H9 (cell line): ENCODE measurements at regions not wholly inside any gene's neighbourhood (a gene's known extent, or its start where the extent isn't known, plus 50 kb on each side); places are given as distances from the start of the nearest gene placed in this dataset.

Experiments
- DNase-seq: peaks from one replicate; pipeline ENCODE4 v3.0.0-alpha.2; 2017
- H2AFZ ChIP-seq: one replicate; pipeline ENCODE4 v1.6.1; 2013; ENCODE audit warnings: mild to moderate bottlenecking, low read length, control low read depth, moderate library complexity
- H2AK5ac ChIP-seq: 2 replicates; pipeline ENCODE4 v1.6.1; 2013; ENCODE audit warnings: low read length, control low read depth, mixed read lengths; ENCODE audit not compliant: insufficient read length
- H2BK120ac ChIP-seq: one replicate; pipeline ENCODE4 v1.6.1; 2013; ENCODE audit warnings: low read depth, mild to moderate bottlenecking, low read length, control low read depth, inconsistent platforms; ENCODE audit not compliant: poor library complexity, severe bottlenecking
- H2BK12ac ChIP-seq: 2 replicates; pipeline ENCODE4 v1.6.1; 2013; ENCODE audit warnings: low read length, control low read depth, mixed read lengths, low read depth; ENCODE audit not compliant: insufficient read length
- H2BK15ac ChIP-seq: 2 replicates; pipeline ENCODE4 v1.6.1; 2013; ENCODE audit warnings: low read depth, low read length, control low read depth
- H2BK20ac ChIP-seq: one replicate; pipeline ENCODE4 v1.6.1; 2013; ENCODE audit warnings: low read depth, mild to moderate bottlenecking, low read length, control low read depth, inconsistent platforms; ENCODE audit not compliant: poor library complexity, severe bottlenecking
- H2BK5ac ChIP-seq: 2 replicates; pipeline ENCODE4 v1.6.1; 2013; ENCODE audit warnings: low read length, control low read depth, mixed read lengths; ENCODE audit not compliant: insufficient read length
- H3K14ac ChIP-seq: 2 replicates; pipeline ENCODE4 v1.6.1; 2013; ENCODE audit warnings: low read length, control low read depth; ENCODE audit not compliant: insufficient read depth
- H3K18ac ChIP-seq: 2 replicates; pipeline ENCODE4 v1.6.1; 2013; ENCODE audit warnings: low read depth, mild to moderate bottlenecking, mixed read lengths, low read length, control low read depth; ENCODE audit not compliant: insufficient read length
- H3K23ac ChIP-seq: 2 replicates; pipeline ENCODE4 v1.6.1; 2013; ENCODE audit warnings: low read length, control low read depth, mixed read lengths, low read depth; ENCODE audit not compliant: insufficient read length
- H3K23me2 ChIP-seq: 2 replicates; pipeline ENCODE4 v1.6.1; 2013; ENCODE audit warnings: low read depth, mild to moderate bottlenecking, mixed read lengths, low read length, control low read depth; ENCODE audit not compliant: insufficient read length, poor library complexity, severe bottlenecking
- H3K27ac ChIP-seq: 2 replicates; pipeline ENCODE4 v1.5.1; 2013; ENCODE audit warnings: low read length, control low read depth, mixed read lengths, low read depth; ENCODE audit not compliant: insufficient read length
- H3K27me3 ChIP-seq: 2 replicates; pipeline ENCODE4 v1.6.1; 2013; ENCODE audit warnings: low read length, control low read depth, inconsistent platforms; ENCODE audit not compliant: insufficient read depth
- H3K4ac ChIP-seq: 2 replicates; pipeline ENCODE4 v1.6.1; 2013; ENCODE audit warnings: low read depth, mild to moderate bottlenecking, control low read depth, inconsistent platforms, low read length, moderate library complexity
- H3K4me1 ChIP-seq: 2 replicates; pipeline ENCODE4 v1.6.1; 2013; ENCODE audit warnings: low read length, control low read depth, inconsistent platforms; ENCODE audit not compliant: insufficient read depth
- H3K4me2 ChIP-seq: 2 replicates; pipeline ENCODE4 v1.6.1; 2013; ENCODE audit warnings: low read length, control low read depth, mixed read lengths; ENCODE audit not compliant: insufficient read length, insufficient read depth
- H3K56ac ChIP-seq: 2 replicates; pipeline ENCODE4 v1.6.1; 2013; ENCODE audit warnings: low read depth, mild to moderate bottlenecking, mixed read lengths, low read length, control low read depth; ENCODE audit not compliant: insufficient read length
- H3K79me1 ChIP-seq: 2 replicates; pipeline ENCODE4 v1.6.1; 2013; ENCODE audit warnings: low read depth, mild to moderate bottlenecking, moderate library complexity, low read length, control low read depth, inconsistent platforms; ENCODE audit not compliant: insufficient read depth, poor library complexity, severe bottlenecking
- H3K79me2 ChIP-seq: 2 replicates; pipeline ENCODE4 v1.6.1; 2013; ENCODE audit warnings: low read length, control low read depth, inconsistent platforms; ENCODE audit not compliant: insufficient read depth
- H3K9ac ChIP-seq: 2 replicates; pipeline ENCODE4 v1.6.1; 2013; ENCODE audit warnings: low read length, control low read depth, mixed read lengths; ENCODE audit not compliant: insufficient read length; ENCODE audit errors: extremely low read depth
- H3K9me3 ChIP-seq: one replicate; pipeline ENCODE4 v1.6.1; 2013; ENCODE audit warnings: low read depth, low read length, inconsistent platforms; ENCODE audit not compliant: control insufficient read depth
- H3T11ph ChIP-seq: one replicate; pipeline ENCODE4 v1.6.1; 2013; ENCODE audit warnings: mild to moderate bottlenecking, low read length, control low read depth, inconsistent platforms
- H4K20me1 ChIP-seq: one replicate; pipeline ENCODE4 v1.6.1; 2013; ENCODE audit not compliant: control insufficient read depth, insufficient read length, insufficient read depth
- H4K5ac ChIP-seq: 2 replicates; pipeline ENCODE4 v1.6.1; 2013; ENCODE audit warnings: low read depth, mild to moderate bottlenecking, mixed read lengths, low read length, control low read depth; ENCODE audit not compliant: insufficient read length
- H4K8ac ChIP-seq: replicated peaks from 2 replicates; pipeline ENCODE4 v1.6.1; 2013; ENCODE audit warnings: low read length, control low read depth, mixed read lengths, low read depth; ENCODE audit not compliant: insufficient read length
- H4K91ac ChIP-seq: 2 replicates; pipeline ENCODE4 v1.6.1; 2013; ENCODE audit warnings: low read depth, mild to moderate bottlenecking, moderate library complexity, mixed read lengths, low read length, control low read depth; ENCODE audit not compliant: insufficient read length
- H3K27ac Mint-ChIP-seq, 3 experiments: 2 replicates in 2 of 3; 3 replicates in 1 of 3; pipeline ENCODE4 v1.8.0; 2020 to 2021; ENCODE audit warnings: mixed read lengths in 3 of 3, mild to moderate bottlenecking in 1 of 3, moderate library complexity in 1 of 3
- H3K27me3 Mint-ChIP-seq: 2 replicates; pipeline ENCODE4 v1.8.0; 2021; ENCODE audit warnings: low read depth, mild to moderate bottlenecking, moderate library complexity, mixed read lengths
- H3K36me3 Mint-ChIP-seq, 3 experiments: 2 replicates in 2 of 3; 3 replicates in 1 of 3; pipeline ENCODE4 v1.8.0; 2020 to 2021; ENCODE audit warnings: low read depth in 3 of 3, mixed read lengths in 3 of 3; ENCODE audit not compliant: insufficient read depth in 1 of 3
- H3K4me1 Mint-ChIP-seq, 2 experiments: 2 replicates each; pipeline ENCODE4 v1.8.0; 2020; ENCODE audit warnings: mixed read lengths in 2 of 2
- H3K4me3 Mint-ChIP-seq, 2 experiments: 2 replicates in 1 of 2; 3 replicates in 1 of 2; pipeline ENCODE4 v1.8.0; 2020 to 2021; ENCODE audit warnings: mild to moderate bottlenecking in 2 of 2, mixed read lengths in 2 of 2, moderate library complexity in 1 of 2
- H3K9me3 Mint-ChIP-seq, 2 experiments: 2 replicates in 1 of 2; 3 replicates in 1 of 2; pipeline ENCODE4 v1.8.0; 2020; ENCODE audit warnings: mild to moderate bottlenecking in 2 of 2, mixed read lengths in 2 of 2, moderate library complexity in 1 of 2
- WGBS: extraction: QIAGEN DNeasy Blood & Tissue Kit; methylation state at CpG from one replicate; pipeline ENCODE4 v1.1.7; 2013; ENCODE audit warnings: missing lambda C conversion rate, low lambda C conversion rate, mixed read lengths; ENCODE audit not compliant: insufficient read length; ENCODE audit errors: extremely low coverage; 5-methylcytosine and 5-hydroxymethylcytosine counted together
- TF ChIP-seq, protein P1 (sequence below): fragments of 200-600 bp; sonication (generic); conservative IDR thresholded peaks from 3 replicates; pipeline ENCODE4 v1.8.0; 2021; ENCODE audit warnings: antibody characterized with exemption, mild to moderate bottlenecking

DNA sequence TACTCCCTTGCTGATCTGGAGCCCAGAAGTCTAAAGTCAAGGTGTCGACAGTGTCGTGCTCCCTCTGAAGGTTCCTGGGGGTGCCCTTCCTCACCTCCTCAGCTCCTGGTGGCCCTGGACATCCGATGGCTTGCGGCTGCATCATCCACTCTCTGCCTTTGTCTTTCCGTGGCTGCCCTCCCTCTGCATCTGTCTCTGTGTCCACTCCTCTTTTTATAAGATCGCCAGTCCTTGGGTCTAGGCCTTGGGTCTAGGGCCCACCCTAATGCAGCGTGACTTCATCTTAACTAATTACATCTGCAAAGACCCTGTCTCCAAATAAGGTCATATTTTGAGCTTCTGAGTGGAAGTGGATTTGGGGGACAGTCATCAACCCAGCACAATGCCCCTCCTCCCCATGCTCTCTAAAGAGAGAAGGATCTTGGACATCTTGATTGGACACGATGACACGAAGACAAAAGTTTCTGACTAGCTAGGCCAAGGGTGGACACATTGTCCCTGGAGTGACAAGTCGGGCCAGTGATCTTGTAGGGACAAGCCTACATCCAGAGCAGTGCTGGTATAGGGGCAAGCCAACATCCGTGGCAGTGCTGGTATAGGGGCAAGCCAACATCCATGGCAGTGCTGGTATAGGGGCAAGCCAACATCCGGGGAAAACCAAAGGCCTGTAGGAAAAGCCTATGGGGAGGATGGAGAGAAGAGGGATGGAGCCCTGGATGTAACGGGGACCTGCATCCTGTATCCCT, 93.9 kb upstream of the DIO3 start:
- Mint-ChIP-seq H3K27me3 (peaks cover 26% of the 10 kb centered on the region), H3K4me3 (no peak overlapping the region), H3K27ac (no peak overlapping the region), H3K9me3 (no peaks in the 10 kb centered on the region), H3K36me3 (no peaks in the 10 kb centered on the region), H3K4me1 (peaks cover 0 to 3% of the 10 kb centered on the region in 2 experiments; a peak in 1 of 4 replicates)
- H3K9ac ChIP-seq, result no peak overlapping the region
- no peak overlapping the region for H3K18ac ChIP-seq
- no peak overlapping the region for H3T11ph ChIP-seq
- TF ChIP-seq, protein P1, sequence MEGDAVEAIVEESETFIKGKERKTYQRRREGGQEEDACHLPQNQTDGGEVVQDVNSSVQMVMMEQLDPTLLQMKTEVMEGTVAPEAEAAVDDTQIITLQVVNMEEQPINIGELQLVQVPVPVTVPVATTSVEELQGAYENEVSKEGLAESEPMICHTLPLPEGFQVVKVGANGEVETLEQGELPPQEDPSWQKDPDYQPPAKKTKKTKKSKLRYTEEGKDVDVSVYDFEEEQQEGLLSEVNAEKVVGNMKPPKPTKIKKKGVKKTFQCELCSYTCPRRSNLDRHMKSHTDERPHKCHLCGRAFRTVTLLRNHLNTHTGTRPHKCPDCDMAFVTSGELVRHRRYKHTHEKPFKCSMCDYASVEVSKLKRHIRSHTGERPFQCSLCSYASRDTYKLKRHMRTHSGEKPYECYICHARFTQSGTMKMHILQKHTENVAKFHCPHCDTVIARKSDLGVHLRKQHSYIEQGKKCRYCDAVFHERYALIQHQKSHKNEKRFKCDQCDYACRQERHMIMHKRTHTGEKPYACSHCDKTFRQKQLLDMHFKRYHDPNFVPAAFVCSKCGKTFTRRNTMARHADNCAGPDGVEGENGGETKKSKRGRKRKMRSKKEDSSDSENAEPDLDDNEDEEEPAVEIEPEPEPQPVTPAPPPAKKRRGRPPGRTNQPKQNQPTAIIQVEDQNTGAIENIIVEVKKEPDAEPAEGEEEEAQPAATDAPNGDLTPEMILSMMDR, result no peak
- H2AK5ac ChIP-seq, result no peak overlapping the region
- DNase-seq, result no peak
- no peak overlapping the region for H4K8ac ChIP-seq
- no peak overlapping the region for H3K4me2 ChIP-seq
- no peak overlapping the region for H4K91ac ChIP-seq
- H3K14ac ChIP-seq, result no peak overlapping the region
- H2BK15ac ChIP-seq, result no peak overlapping the region
- no peaks in the 10 kb centered on the region for H3K79me1 ChIP-seq
- H3K23ac ChIP-seq, result no peak overlapping the region
- H2BK20ac ChIP-seq, result no peak overlapping the region
- H3K23me2 ChIP-seq, result no peaks in the 10 kb centered on the region
- no peak overlapping the region for H2BK5ac ChIP-seq
- H3K4ac ChIP-seq, result no peak overlapping the region
- no peaks in the 10 kb centered on the region for H3K79me2 ChIP-seq
- no peak overlapping the region for H3K56ac ChIP-seq
- no peak overlapping the region for H3K27ac ChIP-seq
- H3K4me1 ChIP-seq, result no peaks in the 10 kb centered on the region
- no peak overlapping the region for H4K5ac ChIP-seq
- no CpG with 5 or more reads among the region's 13 CpGs for WGBS
- H2BK120ac ChIP-seq, result no peak overlapping the region
- H4K20me1 ChIP-seq, result no peaks in the 10 kb centered on the region
- no peak overlapping the region for H2BK12ac ChIP-seq
- no peaks in the 10 kb centered on the region; the same call in 1 of the 2 replicates for H3K27me3 ChIP-seq
- no peak overlapping the region for H2AFZ ChIP-seq
- no peaks in the 10 kb centered on the region for H3K9me3 ChIP-seq
